Dermis blood vessel endothelial cell (primary cell): ENCODE measurements at regions not wholly inside any gene's neighbourhood (a gene's known extent, or its start where the extent isn't known, plus 50 kb on each side); places are given as distances from the start of the nearest gene placed in this dataset.

ENCODE experiments used
- DNase-seq: peaks from one replicate; pipeline ENCODE4 v3.0.0; 2010

GRCh38 chr13:34772206-34772605 lies 169.9 kb upstream of the NBEA start:
- DNase-seq = no peak

DNA sequence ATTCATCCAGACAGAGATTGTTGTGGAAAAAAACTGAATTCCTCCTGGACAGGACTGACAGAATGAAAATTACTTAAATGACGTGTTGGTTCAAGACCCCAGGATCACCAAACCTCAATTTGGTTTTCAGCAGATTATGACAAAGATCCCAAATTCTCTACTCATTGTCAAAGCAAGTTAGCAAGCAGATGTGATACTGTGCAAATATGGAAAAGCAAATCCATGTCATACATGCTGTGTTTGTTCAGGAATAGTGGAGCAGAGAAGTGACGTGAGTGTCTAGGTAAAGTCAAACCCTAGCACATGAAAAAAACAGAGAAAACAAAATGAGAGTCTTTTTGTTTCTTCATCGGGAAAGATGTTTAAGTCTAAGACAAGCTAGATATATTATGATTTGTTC lies 169.2 kb upstream of the NBEA start:
- DNase-seq = no peak

DNA sequence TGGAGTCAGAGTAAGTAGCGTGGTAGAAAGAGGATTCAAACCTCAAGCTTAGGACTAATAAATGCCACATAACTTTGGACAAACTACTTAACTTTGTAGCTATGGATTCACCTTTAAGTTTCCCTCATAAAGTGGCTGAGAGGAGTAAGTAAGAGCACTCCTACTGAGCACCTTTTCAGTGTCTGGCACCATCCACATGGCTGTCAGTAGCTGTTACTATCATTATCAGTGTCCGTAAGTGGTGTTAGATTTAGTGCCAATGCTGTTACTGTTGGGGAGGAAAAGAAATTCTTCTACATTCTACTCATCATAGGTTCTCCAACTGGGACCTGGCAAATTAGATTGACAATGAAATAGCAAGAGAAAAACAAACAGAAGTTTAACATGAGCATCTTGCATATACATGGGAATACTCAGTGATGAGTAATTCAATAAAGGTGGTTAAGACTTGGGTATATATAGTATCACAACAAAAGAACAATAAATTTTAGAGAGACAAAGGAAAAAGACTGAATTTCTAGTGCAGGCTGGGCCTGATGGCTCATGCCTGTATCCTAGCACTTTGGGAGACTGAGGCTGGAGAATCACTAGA lies 165.6 kb upstream of the NBEA start:
- DNase-seq = no peak

- no peak for DNase-seq
These were observed 164.8 kb upstream of the NBEA start for GRCh38 chr13:34777089-34777913.

DNA sequence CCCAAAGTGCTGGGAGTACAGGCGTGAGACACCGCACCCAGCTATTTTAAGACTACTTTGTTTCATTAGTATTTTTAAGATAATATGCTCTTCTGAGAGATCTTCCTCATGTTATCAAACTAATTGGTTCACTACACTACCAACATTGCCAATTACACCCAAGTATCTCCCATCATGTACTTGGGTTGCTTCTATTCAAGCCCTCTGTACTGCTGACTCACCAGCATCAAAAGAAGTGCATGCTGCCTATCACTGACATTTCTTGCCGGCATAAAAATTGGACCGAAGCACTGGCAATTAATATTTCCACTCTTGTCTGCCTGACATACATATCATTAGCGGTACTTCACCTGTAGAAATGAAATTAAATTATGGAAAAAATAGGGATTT lies 164.2 kb upstream of the NBEA start:
- DNase-seq = no peak

DNA sequence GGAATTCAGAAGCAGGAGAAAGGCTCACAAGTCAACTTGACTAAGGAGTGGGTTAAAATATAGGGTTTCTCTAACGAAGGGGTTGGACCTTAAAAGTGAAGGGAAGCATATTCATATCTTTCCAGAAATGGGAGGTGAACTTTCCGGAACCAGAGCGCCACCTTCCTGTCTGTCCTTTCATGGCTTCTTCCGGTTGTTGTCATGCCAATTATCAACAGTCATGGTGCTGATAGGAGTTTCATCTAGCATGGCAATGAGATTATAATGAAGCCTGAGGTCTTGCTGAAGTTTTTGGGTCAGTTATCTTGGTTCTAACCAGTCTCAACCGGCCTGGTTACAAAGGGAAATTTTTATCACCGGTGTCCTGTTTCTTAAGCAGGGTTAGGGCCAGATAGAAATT lies 162.9 kb upstream of the NBEA start:
- DNase-seq = no peak

DNA sequence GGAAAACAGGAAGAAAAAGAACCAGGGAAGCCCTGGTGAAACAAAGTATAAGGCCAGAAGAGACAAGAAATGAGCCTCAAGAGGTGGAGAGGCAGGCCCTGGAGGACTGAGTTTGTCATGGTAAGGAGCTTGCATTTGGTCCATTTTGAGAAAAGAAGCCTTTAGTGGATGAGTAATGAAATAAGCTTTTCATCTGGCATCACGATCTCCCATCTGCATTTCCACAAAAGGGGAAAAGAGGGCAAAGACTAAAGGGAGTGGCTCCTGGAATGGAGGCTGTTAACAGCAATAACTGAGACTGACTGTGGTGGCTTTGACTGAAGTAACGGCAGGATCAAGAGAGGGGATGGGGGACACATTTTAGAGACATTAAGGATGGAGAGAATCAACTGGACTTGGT lies 148.8 kb upstream of the NBEA start:
- DNase-seq = no peak

GRCh38 chr13:34803756-34804155 lies 138.3 kb upstream of the NBEA start:
- no peak for DNase-seq

DNA sequence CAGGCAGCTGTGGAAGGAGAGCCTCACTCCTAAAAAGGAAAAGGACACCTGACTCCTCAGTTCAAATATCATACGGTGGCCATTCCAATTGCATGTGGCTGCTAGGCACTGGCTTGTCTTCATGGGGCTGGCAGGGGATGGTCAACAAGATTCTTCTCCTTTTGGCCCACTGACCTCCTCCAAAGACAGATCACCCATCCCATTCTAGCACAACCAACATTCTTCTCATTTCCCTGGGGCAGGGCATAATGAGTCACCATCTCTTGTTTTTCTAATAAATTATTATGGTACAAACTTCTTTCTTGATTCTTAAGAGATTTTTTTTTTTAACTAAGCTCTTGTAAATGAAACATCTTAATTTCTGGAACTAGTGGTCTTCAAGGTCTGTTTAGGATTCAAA lies 136.7 kb upstream of the NBEA start:
- no peak for DNase-seq

DNA sequence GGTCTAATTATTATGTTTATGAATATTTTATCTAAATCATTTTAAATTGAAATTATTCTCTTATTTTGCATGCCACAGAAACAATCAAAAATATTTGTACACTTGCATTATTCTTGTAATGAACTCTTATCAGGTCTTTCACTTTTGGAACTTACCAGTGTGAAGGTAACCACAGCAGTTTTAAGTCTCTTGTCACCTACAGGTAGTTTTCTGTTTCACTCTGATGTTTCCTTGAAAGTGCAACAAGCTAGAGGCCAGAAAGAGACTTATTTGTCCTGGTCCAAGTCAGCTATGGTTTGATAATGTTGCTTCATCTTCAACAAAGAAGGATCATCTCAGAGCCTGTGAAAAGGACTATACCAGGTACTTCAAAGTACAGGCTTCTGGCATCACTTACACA lies 133.4 kb upstream of the NBEA start:
- DNase-seq = no peak

- no peak for DNase-seq
These were observed 131.1 kb upstream of the NBEA start for GRCh38 chr13:34810996-34811395.

DNA sequence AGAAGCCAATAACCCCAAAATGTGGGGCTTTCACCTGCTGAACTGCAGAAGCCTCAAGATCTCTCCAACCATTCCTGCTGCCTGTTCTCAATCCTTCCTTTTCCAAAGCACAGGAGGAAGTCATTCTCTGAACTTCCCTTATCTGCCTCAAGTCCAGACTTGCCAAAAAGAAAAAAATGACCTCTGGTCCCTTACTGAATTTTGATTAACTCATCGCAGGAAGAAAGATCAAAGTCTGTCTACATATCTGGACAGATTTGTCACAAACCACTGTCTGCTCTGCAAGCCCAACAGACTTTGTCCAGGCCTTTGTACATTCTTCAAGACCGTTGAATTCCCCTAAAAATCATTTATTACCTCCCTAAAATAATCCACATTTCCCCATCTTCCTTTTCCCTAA lies 126.5 kb upstream of the NBEA start:
- DNase-seq = no peak

DNA sequence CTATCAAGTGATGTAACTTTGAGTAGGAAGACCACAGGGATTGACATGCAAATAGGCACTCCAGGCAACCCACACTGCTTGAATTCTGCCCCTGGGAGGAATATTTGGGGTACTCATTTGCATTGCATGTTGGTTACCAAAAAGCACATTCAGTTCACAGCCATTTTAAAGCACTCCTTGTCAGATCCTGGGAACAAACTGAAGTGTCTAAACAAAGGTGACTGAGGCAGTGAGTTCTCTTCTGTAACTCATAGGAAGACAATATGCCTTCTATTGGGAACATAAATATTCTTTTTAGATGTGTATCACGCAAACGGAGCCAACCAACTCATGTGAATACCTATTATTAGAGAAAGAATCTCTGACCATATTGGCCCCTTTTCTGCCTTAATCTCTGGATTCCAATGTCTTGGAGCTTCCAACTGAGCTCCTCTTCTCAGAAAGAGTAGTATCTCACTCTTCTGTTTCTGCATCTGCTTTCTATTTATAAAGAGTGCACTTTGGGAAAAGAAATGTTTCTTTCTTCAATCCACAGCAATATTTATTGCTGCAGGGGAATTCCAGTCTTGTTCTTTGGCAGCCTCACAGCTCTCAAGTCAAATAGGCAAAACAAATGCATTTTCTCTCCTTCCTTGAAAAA lies 125.7 kb upstream of the NBEA start:
- DNase-seq = no peak

DNA sequence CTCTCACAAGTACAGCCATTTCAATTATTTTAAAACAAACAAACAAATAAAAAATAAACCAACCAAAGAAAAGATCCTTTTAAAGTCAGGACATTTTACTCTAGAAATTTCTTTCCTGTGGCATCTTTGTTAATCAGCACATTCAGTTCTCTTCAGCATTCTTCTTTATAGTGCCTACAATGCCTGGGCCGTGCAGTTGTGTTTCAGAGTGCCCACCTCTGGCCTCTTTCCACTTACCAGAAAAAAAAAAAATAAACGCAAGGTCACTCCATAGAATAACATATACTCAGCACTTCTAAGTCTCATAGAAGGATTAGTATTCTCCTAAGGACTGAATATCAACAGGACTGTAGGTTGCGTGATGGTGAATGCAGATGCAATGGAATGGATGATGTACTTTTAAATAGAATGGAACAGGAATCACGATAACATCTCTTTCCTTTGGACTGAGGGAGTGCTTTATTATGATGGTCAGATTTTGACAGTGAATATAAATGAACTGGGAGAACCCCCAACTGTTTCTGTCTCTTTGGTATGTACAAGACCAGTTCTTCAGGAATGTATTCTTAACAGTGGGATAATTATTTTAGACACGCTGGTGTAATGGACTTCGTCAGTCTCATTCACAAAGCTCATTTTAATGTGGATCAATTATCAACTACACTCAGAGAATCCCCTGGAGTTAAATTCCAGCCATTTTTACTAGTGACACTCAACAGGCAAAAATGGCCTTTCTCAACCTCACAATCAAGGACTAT lies 125.0 kb upstream of the NBEA start:
- DNase-seq = no peak

- no peak for DNase-seq
These were observed 119.4 kb upstream of the NBEA start for GRCh38 chr13:34822650-34823049.

GRCh38 chr13:34826432-34826831 lies 115.6 kb upstream of the NBEA start:
- DNase-seq = no peak

DNA sequence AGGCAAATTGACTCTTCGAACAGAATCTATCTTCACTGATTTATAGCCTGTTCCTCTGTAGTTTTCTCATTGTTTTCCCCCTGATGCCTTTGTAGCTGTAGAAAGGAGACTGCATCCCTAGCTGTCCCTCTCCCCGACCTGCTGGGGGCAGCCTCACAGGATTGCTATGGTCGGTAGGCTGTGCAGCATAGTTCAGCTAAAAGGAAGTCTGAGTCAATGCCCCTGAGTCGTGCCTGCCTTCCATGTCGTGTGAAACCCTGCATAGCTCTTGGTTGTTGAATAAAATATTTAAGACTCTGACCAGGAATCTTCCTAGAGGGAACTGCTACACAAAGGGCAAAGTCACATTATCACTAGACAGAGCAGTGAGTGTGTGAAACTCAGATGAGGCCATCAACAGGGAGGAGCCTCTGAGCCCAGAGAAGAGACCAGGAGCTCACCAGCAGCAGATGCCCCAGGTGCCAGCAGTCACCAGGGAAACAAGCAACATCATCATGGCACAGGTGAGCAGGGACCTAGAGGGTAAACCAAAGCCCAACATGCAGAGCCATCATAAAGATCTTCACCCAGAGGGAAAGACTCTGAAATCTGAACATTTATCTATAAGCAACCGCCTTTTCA lies 108.4 kb upstream of the NBEA start:
- DNase-seq = no peak

GRCh38 chr13:34842466-34842865 lies 99.6 kb upstream of the NBEA start:
- no peak for DNase-seq

DNA sequence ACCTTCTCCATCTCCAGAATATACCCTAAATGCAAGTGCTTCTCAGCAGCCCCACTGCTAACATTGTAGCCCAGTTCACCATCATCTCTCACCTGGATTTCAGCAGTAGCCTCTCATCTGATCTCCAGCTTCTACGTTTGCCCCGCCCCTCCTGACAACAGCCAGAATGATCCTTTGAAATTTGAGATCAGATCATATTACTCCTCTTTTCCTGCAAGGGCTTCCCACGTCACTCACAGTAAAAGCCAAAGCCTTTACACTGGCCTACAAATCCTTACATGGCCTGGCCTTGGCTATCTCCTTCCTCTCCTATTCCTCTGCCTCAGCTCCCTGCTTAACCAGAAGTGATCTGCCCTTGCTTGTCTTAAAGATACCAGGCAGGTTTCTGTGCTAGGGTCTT lies 94.3 kb upstream of the NBEA start:
- no peak for DNase-seq

GRCh38 chr13:34849406-34849805 lies 92.7 kb upstream of the NBEA start:
- no peak for DNase-seq

GRCh38 chr13:34853161-34853560 lies 88.9 kb upstream of the NBEA start:
- no peak for DNase-seq

GRCh38 chr13:34857558-34858325 lies 84.3 kb upstream of the NBEA start:
- DNase-seq = no peak
